KMS-11 (cell line): ENCODE measurements at regions not wholly inside any gene's neighbourhood (a gene's known extent, or its start where the extent isn't known, plus 50 kb on each side); places are given as distances from the start of the nearest gene placed in this dataset.

Source experiments
- H2AFZ ChIP-seq: fragments of 200-600 bp; sonication (generic); 2 replicates; pipeline ENCODE4 v1.6.1; 2016; ENCODE audit warnings: antibody characterized with exemption, mixed run types, low read depth
- H3K27ac ChIP-seq: fragments of 200-600 bp; sonication (generic); 2 replicates; pipeline ENCODE4 v1.6.1; 2016; ENCODE audit warnings: mild to moderate bottlenecking, mixed run types
- H3K27me3 ChIP-seq: fragments of 200-600 bp; sonication (generic); 2 replicates; pipeline ENCODE4 v1.6.1; 2017; ENCODE audit warnings: mild to moderate bottlenecking, low read depth, mixed run types, moderate library complexity; ENCODE audit not compliant: insufficient read depth
- H3K36me3 ChIP-seq: fragments of 200-600 bp; sonication (generic); 2 replicates; pipeline ENCODE4 v1.6.1; 2017; ENCODE audit warnings: mild to moderate bottlenecking, mixed run types; ENCODE audit not compliant: insufficient read depth
- H3K4me1 ChIP-seq: fragments of 200-600 bp; sonication (generic); 2 replicates; pipeline ENCODE4 v1.6.1; 2016; ENCODE audit warnings: mild to moderate bottlenecking, low read depth, mixed run types; ENCODE audit not compliant: poor library complexity, severe bottlenecking
- H3K4me2 ChIP-seq: fragments of 200-600 bp; sonication (generic); 2 replicates; pipeline ENCODE4 v1.7.0; 2016; ENCODE audit warnings: mild to moderate bottlenecking, mixed run types
- H3K4me3 ChIP-seq: fragments of 200-600 bp; sonication (generic); IDR thresholded peaks from 2 replicates; pipeline ENCODE4 v1.6.1; 2017; ENCODE audit warnings: low read depth, low read length, mixed read lengths; ENCODE audit not compliant: insufficient read depth
- H3K79me2 ChIP-seq: fragments of 200-600 bp; sonication (generic); 2 replicates; pipeline ENCODE4 v1.6.1; 2016; ENCODE audit warnings: low read depth, mixed run types; ENCODE audit not compliant: insufficient read depth
- H3K9ac ChIP-seq: fragments of 200-600 bp; sonication (generic); 2 replicates; pipeline ENCODE4 v1.6.1; 2016; ENCODE audit warnings: mild to moderate bottlenecking, mixed run types
- H4K20me1 ChIP-seq: fragments of 200-600 bp; sonication (generic); 2 replicates; pipeline ENCODE4 v1.6.1; 2016; ENCODE audit warnings: mild to moderate bottlenecking, mixed run types; ENCODE audit not compliant: insufficient read depth
- CTCF ChIP-seq: fragments of 200-600 bp; sonication (generic); conservative IDR thresholded peaks from 2 replicates; pipeline ENCODE4 v1.6.1; 2017; ENCODE audit warnings: low read depth, mild to moderate bottlenecking, antibody characterized with exemption, low read length, moderate library complexity, mixed read lengths

GRCh38 chr17:33661975-33662374, 368.9 kb upstream of the ASIC2 start:
- no peak overlapping the region for H3K27ac ChIP-seq
- H4K20me1 ChIP-seq = no peaks in the 10 kb centered on the region
- H3K9ac ChIP-seq = no peak overlapping the region
- TF ChIP-seq CTCF = no peak
- no peaks in the 10 kb centered on the region for H3K4me1 ChIP-seq
- H3K4me2 ChIP-seq = no peak overlapping the region
- H3K79me2 ChIP-seq = no peaks in the 10 kb centered on the region
- H3K27me3 ChIP-seq = no peaks in the 10 kb centered on the region
- H3K36me3 ChIP-seq = no peaks in the 10 kb centered on the region
- H2AFZ ChIP-seq = no peak overlapping the region
- no peak overlapping the region for H3K4me3 ChIP-seq

GRCh38 chr17:33664116-33664840, 371.2 kb upstream of the ASIC2 start:
- Histone ChIP-seq H3K27ac (no peak overlapping the region), H3K9ac (no peak overlapping the region), H3K36me3 (no peaks in the 10 kb centered on the region), H3K4me2 (no peak overlapping the region), H4K20me1 (no peaks in the 10 kb centered on the region), H2AFZ (no peak overlapping the region), H3K79me2 (no peaks in the 10 kb centered on the region), H3K27me3 (no peaks in the 10 kb centered on the region), H3K4me3 (no peak overlapping the region), H3K4me1 (no peaks in the 10 kb centered on the region)
- TF ChIP-seq CTCF = no peak

GRCh38 chr17:33667052-33667509, 374.0 kb upstream of the ASIC2 start:
- no peak overlapping the region for H3K27ac ChIP-seq
- no peak overlapping the region for H3K4me2 ChIP-seq
- H2AFZ ChIP-seq = no peak overlapping the region
- H3K4me1 ChIP-seq = no peaks in the 10 kb centered on the region
- no peaks in the 10 kb centered on the region for H3K27me3 ChIP-seq
- H3K79me2 ChIP-seq = no peaks in the 10 kb centered on the region
- no peaks in the 10 kb centered on the region for H4K20me1 ChIP-seq
- TF ChIP-seq CTCF = no peak
- H3K4me3 ChIP-seq = no peak overlapping the region
- H3K36me3 ChIP-seq = no peaks in the 10 kb centered on the region
- no peak overlapping the region for H3K9ac ChIP-seq

GRCh38 chr17:33667671-33668070, 374.6 kb upstream of the ASIC2 start:
- Histone ChIP-seq H3K79me2 (no peaks in the 10 kb centered on the region), H4K20me1 (no peaks in the 10 kb centered on the region), H3K4me2 (no peak overlapping the region), H3K4me3 (no peak overlapping the region), H2AFZ (no peak overlapping the region), H3K27ac (no peak overlapping the region), H3K9ac (no peak overlapping the region), H3K27me3 (no peaks in the 10 kb centered on the region), H3K36me3 (no peaks in the 10 kb centered on the region), H3K4me1 (no peaks in the 10 kb centered on the region)
- TF ChIP-seq CTCF = no peak
